Loucy (cell line): ENCODE measurements at regions not wholly inside any gene's neighbourhood (a gene's known extent, or its start where the extent isn't known, plus 50 kb on each side); places are given as distances from the start of the nearest gene placed in this dataset.

Source experiments
- H2AFZ ChIP-seq: fragments of 200-600 bp; sonication (generic); 2 replicates; pipeline ENCODE4 v1.6.0; 2016; ENCODE audit warnings: antibody characterized with exemption, mild to moderate bottlenecking, low read length, moderate library complexity
- H3F3A ChIP-seq: fragments of 200-600 bp; 2 replicates; pipeline ENCODE4 v1.6.0; 2016; ENCODE audit warnings: antibody characterized with exemption, low read depth, mild to moderate bottlenecking
- H3K27me3 ChIP-seq: fragments of 200-600 bp; sonication (generic); 2 replicates; pipeline ENCODE4 v1.6.1; 2014; ENCODE audit warnings: low read length, mild to moderate bottlenecking; ENCODE audit not compliant: insufficient read depth, poor library complexity, severe bottlenecking
- H3K36me3 ChIP-seq: fragments of 200-600 bp; sonication (generic); 2 replicates; pipeline ENCODE4 v1.6.1; 2016; ENCODE audit warnings: low read length; ENCODE audit not compliant: insufficient read depth
- H3K4me1 ChIP-seq: fragments of 200-600 bp; sonication (generic); 2 replicates; pipeline ENCODE4 v1.5.1; 2014; ENCODE audit warnings: low read length, mild to moderate bottlenecking; ENCODE audit not compliant: insufficient read depth, poor library complexity, severe bottlenecking
- H3K4me2 ChIP-seq: fragments of 200-600 bp; sonication (generic); 2 replicates; pipeline ENCODE4 v1.6.0; 2014; ENCODE audit warnings: antibody characterized with exemption, low read length, low read depth, mild to moderate bottlenecking; ENCODE audit not compliant: poor library complexity, severe bottlenecking
- H3K4me3 ChIP-seq: fragments of 200-600 bp; sonication (generic); 2 replicates; pipeline ENCODE4 v1.5.1; 2014; ENCODE audit warnings: low read length, mild to moderate bottlenecking, mixed read lengths; ENCODE audit not compliant: poor library complexity, severe bottlenecking
- H3K79me2 ChIP-seq: fragments of 200-600 bp; sonication (generic); 2 replicates; pipeline ENCODE4 v1.6.1; 2014; ENCODE audit warnings: low read length; ENCODE audit not compliant: insufficient read depth
- H3K9ac ChIP-seq: fragments of 200-600 bp; sonication (generic); 2 replicates; pipeline ENCODE4 v1.6.0; 2014; ENCODE audit warnings: mild to moderate bottlenecking, low read depth, low read length, moderate library complexity; ENCODE audit not compliant: poor library complexity, severe bottlenecking
- H3K9me2 ChIP-seq: fragments of 200-600 bp; sonication (generic); replicated peaks from 2 replicates; pipeline ENCODE4 v1.6.1; 2016; ENCODE audit warnings: low read depth, low read length, mixed read lengths
- H3K9me3 ChIP-seq: fragments of 200-600 bp; sonication (generic); 2 replicates; pipeline ENCODE4 v1.6.1; 2014; ENCODE audit warnings: mild to moderate bottlenecking, antibody characterized with exemption, low read length, low read depth; ENCODE audit not compliant: insufficient read depth
- H4K20me1 ChIP-seq: fragments of 200-600 bp; sonication (generic); 2 replicates; pipeline ENCODE4 v1.6.0; 2014; ENCODE audit warnings: antibody characterized with exemption, low read length, mild to moderate bottlenecking; ENCODE audit not compliant: insufficient read depth, poor library complexity, severe bottlenecking
- EZH2phosphoT487 ChIP-seq: fragments of 200-600 bp; IDR thresholded peaks from 2 replicates; pipeline ENCODE4 v1.6.1; 2018; ENCODE audit warnings: antibody characterized with exemption, mild to moderate bottlenecking, moderate library complexity, borderline replicate concordance
- TF ChIP-seq, protein P1 (sequence below): fragments of 200-600 bp; sonication (generic); conservative IDR thresholded peaks from 2 replicates; pipeline ENCODE4 v1.5.1; 2014; ENCODE audit warnings: mild to moderate bottlenecking, antibody characterized with exemption, low read length

GRCh38 chr14:97280526-97280925, 483.3 kb downstream of the VRK1 start:
- H3K9me3 ChIP-seq: no peaks in the 10 kb centered on the region
- no peaks in the 10 kb centered on the region for H3K79me2 ChIP-seq
- no peak for TF ChIP-seq EZH2phosphoT487
- TF ChIP-seq, protein P1, sequence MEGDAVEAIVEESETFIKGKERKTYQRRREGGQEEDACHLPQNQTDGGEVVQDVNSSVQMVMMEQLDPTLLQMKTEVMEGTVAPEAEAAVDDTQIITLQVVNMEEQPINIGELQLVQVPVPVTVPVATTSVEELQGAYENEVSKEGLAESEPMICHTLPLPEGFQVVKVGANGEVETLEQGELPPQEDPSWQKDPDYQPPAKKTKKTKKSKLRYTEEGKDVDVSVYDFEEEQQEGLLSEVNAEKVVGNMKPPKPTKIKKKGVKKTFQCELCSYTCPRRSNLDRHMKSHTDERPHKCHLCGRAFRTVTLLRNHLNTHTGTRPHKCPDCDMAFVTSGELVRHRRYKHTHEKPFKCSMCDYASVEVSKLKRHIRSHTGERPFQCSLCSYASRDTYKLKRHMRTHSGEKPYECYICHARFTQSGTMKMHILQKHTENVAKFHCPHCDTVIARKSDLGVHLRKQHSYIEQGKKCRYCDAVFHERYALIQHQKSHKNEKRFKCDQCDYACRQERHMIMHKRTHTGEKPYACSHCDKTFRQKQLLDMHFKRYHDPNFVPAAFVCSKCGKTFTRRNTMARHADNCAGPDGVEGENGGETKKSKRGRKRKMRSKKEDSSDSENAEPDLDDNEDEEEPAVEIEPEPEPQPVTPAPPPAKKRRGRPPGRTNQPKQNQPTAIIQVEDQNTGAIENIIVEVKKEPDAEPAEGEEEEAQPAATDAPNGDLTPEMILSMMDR: no peak
- H4K20me1 ChIP-seq: no peaks in the 10 kb centered on the region
- no peak overlapping the region for H3K4me3 ChIP-seq
- no peaks in the 10 kb centered on the region for H3F3A ChIP-seq
- no peaks in the 10 kb centered on the region for H3K9me2 ChIP-seq
- no peak overlapping the region for H3K4me2 ChIP-seq
- no peak overlapping the region for H2AFZ ChIP-seq
- no peaks in the 10 kb centered on the region for H3K27me3 ChIP-seq
- no peaks in the 10 kb centered on the region for H3K4me1 ChIP-seq
- no peaks in the 10 kb centered on the region for H3K36me3 ChIP-seq
- no peak overlapping the region for H3K9ac ChIP-seq

DNA sequence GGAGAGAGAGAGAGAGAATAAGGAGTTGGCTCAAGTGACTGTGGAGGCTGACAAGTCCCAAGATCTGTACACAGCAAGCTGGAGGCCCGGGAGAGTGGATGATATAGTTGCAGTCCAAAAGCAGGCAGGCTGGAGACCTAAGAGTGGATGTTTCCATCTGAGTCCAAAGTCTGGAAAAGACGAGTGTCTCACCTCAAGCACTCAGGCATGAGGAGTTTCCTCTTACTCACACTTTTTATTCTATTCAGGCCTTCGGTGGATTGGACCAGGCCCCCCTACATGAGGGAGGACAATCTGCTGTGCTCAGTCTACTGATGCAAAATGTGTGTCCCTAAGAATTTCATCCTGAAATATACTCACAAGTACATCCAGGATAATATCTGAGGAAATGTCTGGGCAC, 484.6 kb downstream of the VRK1 start:
- H3K4me1 ChIP-seq: no peaks in the 10 kb centered on the region
- H3K9me3 ChIP-seq: no peaks in the 10 kb centered on the region
- no peaks in the 10 kb centered on the region for H3F3A ChIP-seq
- no peaks in the 10 kb centered on the region for H3K9me2 ChIP-seq
- H3K79me2 ChIP-seq: no peaks in the 10 kb centered on the region
- H3K4me3 ChIP-seq: no peak overlapping the region
- TF ChIP-seq, protein P1: no peak
- TF ChIP-seq EZH2phosphoT487: no peak
- H3K9ac ChIP-seq: no peak overlapping the region
- no peaks in the 10 kb centered on the region for H3K27me3 ChIP-seq
- no peak overlapping the region for H3K4me2 ChIP-seq
- H2AFZ ChIP-seq: no peak overlapping the region
- no peaks in the 10 kb centered on the region for H4K20me1 ChIP-seq
- H3K36me3 ChIP-seq: no peaks in the 10 kb centered on the region

DNA sequence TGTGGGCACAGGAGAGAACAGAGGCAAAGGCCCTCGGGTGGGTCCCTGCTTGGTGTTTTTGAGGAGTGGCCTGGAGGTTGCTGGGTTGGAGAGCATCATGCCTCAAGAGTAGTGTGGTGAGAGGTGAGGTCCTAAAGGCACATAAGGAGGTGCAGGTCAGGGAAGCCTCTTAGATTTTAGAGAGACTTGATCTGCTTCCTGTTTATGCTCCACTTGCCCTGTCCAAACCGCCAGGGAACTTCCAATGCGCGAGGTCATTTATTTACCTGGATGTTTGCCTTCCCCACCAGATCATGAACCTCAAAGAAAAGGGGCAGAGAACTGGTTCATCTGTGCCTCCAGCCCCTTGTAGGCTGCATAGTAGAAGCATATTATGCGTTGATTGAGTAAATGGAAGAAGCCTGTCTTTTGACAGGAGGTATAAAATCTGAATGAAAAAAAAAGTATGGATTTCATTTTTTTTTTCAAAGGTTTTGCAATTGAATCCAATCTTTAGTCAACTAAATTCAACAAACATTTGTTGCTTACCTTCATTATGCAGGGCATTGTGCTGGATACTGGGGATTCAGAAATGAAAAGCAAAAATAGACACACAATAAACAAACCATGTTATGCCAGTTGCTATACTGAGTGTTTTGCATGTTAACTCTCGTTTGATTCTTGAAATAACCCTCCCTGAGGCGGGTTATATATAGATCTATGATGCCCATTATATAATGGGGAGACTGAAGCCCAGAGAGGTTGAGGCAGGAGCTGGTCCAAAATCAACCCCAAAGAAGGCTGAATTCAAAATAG, 485.2 kb downstream of the VRK1 start:
- no peaks in the 10 kb centered on the region for H3K9me3 ChIP-seq
- H3K9ac ChIP-seq: no peak overlapping the region
- no peak overlapping the region for H3K4me2 ChIP-seq
- TF ChIP-seq, protein P1: no peak
- TF ChIP-seq EZH2phosphoT487: no peak
- no peaks in the 10 kb centered on the region for H3K36me3 ChIP-seq
- no peaks in the 10 kb centered on the region for H3K27me3 ChIP-seq
- H3K9me2 ChIP-seq: no peaks in the 10 kb centered on the region
- no peak overlapping the region for H2AFZ ChIP-seq
- H4K20me1 ChIP-seq: no peaks in the 10 kb centered on the region
- H3K4me3 ChIP-seq: no peak overlapping the region
- H3K79me2 ChIP-seq: no peaks in the 10 kb centered on the region
- H3F3A ChIP-seq: no peaks in the 10 kb centered on the region
- H3K4me1 ChIP-seq: no peaks in the 10 kb centered on the region
